Lower leg skin (tissue), 3 donors: ENCODE measurements at regions not wholly inside any gene's neighbourhood (a gene's known extent, or its start where the extent isn't known, plus 50 kb on each side); places are given as distances from the start of the nearest gene placed in this dataset.

ENCODE experiments used
- CTCF ChIP-seq, 3 donors: fragments of 450-650 bp; IDR thresholded peaks; one replicate each; pipeline ENCODE4 v1.5.1; 2016; ENCODE audit warnings: antibody characterized with exemption in 3 of 3, mild to moderate bottlenecking in 3 of 3, moderate library complexity in 2 of 3
- POLR2A ChIP-seq, 2 donors: fragments of 450-650 bp; IDR thresholded peaks; one replicate each; pipeline ENCODE4 v1.6.1; 2016 to 2017; ENCODE audit warnings: antibody characterized with exemption in 2 of 2, mild to moderate bottlenecking in 1 of 2, moderate library complexity in 1 of 2

DNA sequence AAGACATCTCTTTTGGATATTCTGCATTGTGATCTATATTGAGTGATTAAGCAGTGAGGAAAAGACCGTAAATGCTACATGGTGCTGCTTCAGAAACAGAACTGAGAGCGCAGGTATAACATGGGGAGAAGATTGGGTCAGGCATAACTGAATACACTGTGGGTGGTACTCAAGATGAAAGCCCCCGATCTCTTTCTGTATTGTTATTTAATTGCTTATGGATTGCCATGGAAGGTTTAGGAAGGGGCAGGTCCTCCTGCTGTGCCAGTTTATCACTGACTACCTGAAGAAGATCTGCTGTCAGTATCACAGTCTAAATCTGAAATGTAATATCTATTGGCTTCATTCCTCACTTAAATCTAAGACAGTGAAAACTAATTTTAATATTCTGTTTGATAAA lies 1568.7 kb upstream of the CELF4 start:
- TF ChIP-seq CTCF (IDR thresholded peaks at IDR 0.05) = no peak
- TF ChIP-seq POLR2A (IDR thresholded peaks at IDR 0.05) = no peak
